ENCODE measurements at regions not wholly inside any gene's neighbourhood (a gene's known extent, or its start where the extent isn't known, plus 50 kb on each side); places are given as distances from the start of the nearest gene placed in this dataset.

- TF ChIP-seq CTCF (IDR thresholded peaks at IDR 0.05 in 8 of 11, conservative IDR thresholded peaks at IDR 0.05 in 3 of 11) (no peak), POLR2A (IDR thresholded peaks at IDR 0.05) (no peak), POLR2AphosphoS5 (IDR thresholded peaks at IDR 0.05) (no peak)
Observed at GRCh38 chr9:86585422-86586143, 231.4 kb upstream of the TUT7 start.

Measured in spleen (tissue), 7 donors.